ENCODE measurements at regions not wholly inside any gene's neighbourhood (a gene's known extent, or its start where the extent isn't known, plus 50 kb on each side); places are given as distances from the start of the nearest gene placed in this dataset.

- TF ChIP-seq CTCF (IDR thresholded peaks at IDR 0.05; ENCODE audit: insufficient read depth, low read length, poor library complexity, severe bottlenecking) (no peak), EZH2phosphoT487 (conservative IDR thresholded peaks at IDR 0.05; ENCODE audit: low read length) (no peak)
These were observed 240.7 kb upstream of the PFKP start for GRCh38 chr10:2826675-2827074.

All from SU-DHL-6 (cell line).